ENCODE measurements at regions not wholly inside any gene's neighbourhood (a gene's known extent, or its start where the extent isn't known, plus 50 kb on each side); places are given as distances from the start of the nearest gene placed in this dataset.

DNA sequence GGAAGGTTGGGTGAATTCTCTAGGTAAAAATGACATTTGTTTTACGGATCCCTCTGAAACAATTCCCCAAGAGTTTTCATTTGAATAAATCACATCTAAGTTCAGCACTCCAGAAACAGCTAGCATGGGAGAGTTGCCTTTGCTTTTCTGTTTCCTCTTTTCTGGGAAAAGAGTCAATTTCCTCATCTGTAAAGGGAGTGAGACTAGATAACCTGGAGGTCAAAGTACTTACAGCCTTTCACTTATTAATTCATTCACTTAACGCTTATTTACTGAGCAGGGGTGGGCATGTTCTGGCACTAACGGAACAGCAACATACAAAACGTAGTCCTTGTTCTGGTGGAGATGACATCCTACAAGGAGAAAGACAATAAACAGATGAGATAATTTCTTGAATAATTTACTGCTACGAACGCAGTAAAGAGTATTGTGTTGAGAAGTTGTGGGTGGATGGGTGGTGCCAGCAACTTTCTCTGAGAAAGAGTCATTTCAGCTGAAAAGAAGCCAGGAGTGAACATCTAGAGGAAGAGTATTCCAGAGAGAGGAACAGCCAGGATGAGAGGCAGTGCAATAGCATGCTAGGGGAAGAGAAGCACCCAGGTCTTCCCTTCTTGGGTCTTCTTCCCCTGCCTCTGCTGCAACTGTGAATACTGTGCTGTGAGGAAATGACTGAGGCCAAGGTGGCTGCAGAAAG, 335.6 kb downstream of the ZSWIM6 start:
- H3K9me3 ChIP-seq = no peaks in the 10 kb centered on the region
- no peaks in the 10 kb centered on the region for H3K4me1 ChIP-seq
- no peaks in the 10 kb centered on the region for H3K36me3 ChIP-seq
- intact Hi-C loops (cut with DNase I) = no loop called here
- 13 to 56% methylated on average over 6 of the region's 6 CpGs for WGBS, 2 donors
- TF ChIP-seq EP300 (IDR thresholded peaks at IDR 0.05) (no peak), POLR2A (IDR thresholded peaks at IDR 0.05) (no peak)
- no peak overlapping the region for H3K27ac ChIP-seq
- no peak overlapping the region for H3K4me3 ChIP-seq
- no peaks in the 10 kb centered on the region for H3K27me3 ChIP-seq
- DNase-seq = no peak

GRCh38 chr5:61669531-61669930, 337.5 kb downstream of the ZSWIM6 start:
- no peaks in the 10 kb centered on the region for H3K4me1 ChIP-seq
- no peaks in the 10 kb centered on the region for H3K36me3 ChIP-seq
- no peak for DNase-seq
- no peak for TF ChIP-seq POLR2AphosphoS5 (IDR thresholded peaks at IDR 0.05)
- TF ChIP-seq EP300 (IDR thresholded peaks at IDR 0.05) = no peak
- TF ChIP-seq POLR2A (IDR thresholded peaks at IDR 0.05) = no peak
- TF ChIP-seq CTCF (IDR thresholded peaks at IDR 0.05) = no peak
- no peaks in the 10 kb centered on the region for H3K9me3 ChIP-seq
- H3K27me3 ChIP-seq = no peaks in the 10 kb centered on the region
- H3K27ac ChIP-seq = no peak overlapping the region
- no peak overlapping the region for H3K4me3 ChIP-seq
- intact Hi-C loops (cut with DNase I) = no loop called here
- WGBS, 2 donors = 83 to 95% methylated on average over 3 of the region's 3 CpGs

GRCh38 chr5:61670941-61671340, 338.9 kb downstream of the ZSWIM6 start:
- DNase-seq = no peak
- Histone ChIP-seq H3K27me3 (no peaks in the 10 kb centered on the region), H3K36me3 (no peaks in the 10 kb centered on the region), H3K9me3 (no peaks in the 10 kb centered on the region), H3K27ac (no peak overlapping the region), H3K4me1 (no peaks in the 10 kb centered on the region), H3K4me3 (no peak overlapping the region)
- no peak for TF ChIP-seq EP300 (IDR thresholded peaks at IDR 0.05)
- TF ChIP-seq POLR2AphosphoS5 (IDR thresholded peaks at IDR 0.05) = no peak
- TF ChIP-seq CTCF (IDR thresholded peaks at IDR 0.05) = no peak
- TF ChIP-seq POLR2A (IDR thresholded peaks at IDR 0.05) = no peak
- intact Hi-C loops (cut with DNase I) = no loop called here
- WGBS, 2 donors = 72 to 84% methylated on average over 4 of the region's 4 CpGs

- 46 to 65% methylated on average over 9 of the region's 9 CpGs for WGBS, 2 donors
- Histone ChIP-seq H3K4me3 (no peak overlapping the region), H3K9me3 (no peaks in the 10 kb centered on the region), H3K27ac (no peak overlapping the region), H3K4me1 (no peaks in the 10 kb centered on the region), H3K27me3 (no peaks in the 10 kb centered on the region), H3K36me3 (no peaks in the 10 kb centered on the region)
- TF ChIP-seq POLR2AphosphoS5 (IDR thresholded peaks at IDR 0.05) (no peak), POLR2A (IDR thresholded peaks at IDR 0.05) (no peak), EP300 (IDR thresholded peaks at IDR 0.05) (no peak), CTCF (IDR thresholded peaks at IDR 0.05) (no peak)
- intact Hi-C loops (cut with DNase I) = no loop called here
- DNase-seq = no peak
Observed at GRCh38 chr5:61673007-61673735, 341.1 kb downstream of the ZSWIM6 start.

DNA sequence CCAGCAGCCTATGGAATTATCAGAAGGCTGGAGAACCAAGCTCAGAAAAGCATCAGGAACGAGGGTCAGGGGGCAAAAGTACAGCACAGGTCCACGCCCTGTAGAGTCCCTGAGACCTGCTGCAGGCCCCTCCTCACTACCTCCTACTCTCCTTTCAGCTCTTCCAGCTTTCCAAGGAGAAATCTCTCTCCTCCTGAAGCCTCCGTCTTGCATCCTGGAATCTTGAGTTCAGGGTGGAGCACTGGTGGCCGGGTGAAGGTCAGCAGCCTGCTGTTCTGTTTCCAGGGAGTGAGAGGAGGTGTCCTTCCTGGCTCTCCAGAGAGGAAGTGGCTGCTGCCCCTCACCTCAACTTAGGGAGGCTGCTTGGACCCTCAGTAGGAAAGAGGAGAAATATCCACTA, 342.3 kb downstream of the ZSWIM6 start:
- intact Hi-C loops (cut with DNase I) = no loop called here
- no peaks in the 10 kb centered on the region for H3K36me3 ChIP-seq
- H3K9me3 ChIP-seq = no peaks in the 10 kb centered on the region
- H3K27me3 ChIP-seq = no peaks in the 10 kb centered on the region
- H3K27ac ChIP-seq = no peak overlapping the region
- WGBS, 2 donors = 15 to 63% methylated on average over 4 of the region's 4 CpGs
- DNase-seq = no peak
- H3K4me1 ChIP-seq = no peaks in the 10 kb centered on the region
- TF ChIP-seq POLR2AphosphoS5 (IDR thresholded peaks at IDR 0.05) (no peak), POLR2A (IDR thresholded peaks at IDR 0.05) (no peak)
- no peak overlapping the region for H3K4me3 ChIP-seq

Data from sigmoid colon (tissue), 6 donors.